ENCODE measurements at regions not wholly inside any gene's neighbourhood (a gene's known extent, or its start where the extent isn't known, plus 50 kb on each side); places are given as distances from the start of the nearest gene placed in this dataset.

- Mint-ChIP-seq H3K27me3 (no peaks in the 10 kb centered on the region), H3K27ac (no peak overlapping the region), H3K9me3 (no peaks in the 10 kb centered on the region), H3K4me3 (no peak overlapping the region), H3K4me1 (ENCODE audit: unreplicated experiment) (no peaks in the 10 kb centered on the region), H3K36me3 (no peaks in the 10 kb centered on the region)
- TF ChIP-seq CTCF (conservative IDR thresholded peaks at IDR 0.05), result no peak
- DNase-seq (ENCODE audit: extremely low spot score, unreplicated experiment), result no peak
These were observed 141.1 kb upstream of the AGR3 start for GRCh38 chr7:17022920-17023319.

- no peak for DNase-seq (ENCODE audit: extremely low spot score, unreplicated experiment)
- no peak overlapping the region for H3K4me3 Mint-ChIP-seq
- no peak overlapping the region for H3K27ac Mint-ChIP-seq
- no peaks in the 10 kb centered on the region for H3K9me3 Mint-ChIP-seq
- no peaks in the 10 kb centered on the region for H3K36me3 Mint-ChIP-seq
- H3K27me3 Mint-ChIP-seq, result no peaks in the 10 kb centered on the region
- no peaks in the 10 kb centered on the region for H3K4me1 Mint-ChIP-seq (ENCODE audit: unreplicated experiment)
- no peak for TF ChIP-seq CTCF (conservative IDR thresholded peaks at IDR 0.05)
These were observed 144.5 kb upstream of the AGR3 start for GRCh38 chr7:17026269-17026668.

GRCh38 chr7:17027143-17027788 is 145.5 kb upstream of the AGR3 start:
- Mint-ChIP-seq H3K27ac (no peak overlapping the region), H3K9me3 (no peaks in the 10 kb centered on the region), H3K4me1 (ENCODE audit: unreplicated experiment) (no peaks in the 10 kb centered on the region), H3K4me3 (no peak overlapping the region), H3K27me3 (peaks cover 4% of the 10 kb centered on the region), H3K36me3 (no peaks in the 10 kb centered on the region)
- no peak for DNase-seq (ENCODE audit: extremely low spot score, unreplicated experiment)
- TF ChIP-seq CTCF (conservative IDR thresholded peaks at IDR 0.05), result no peak

- Mint-ChIP-seq H3K9me3 (no peaks in the 10 kb centered on the region), H3K4me1 (ENCODE audit: unreplicated experiment) (no peaks in the 10 kb centered on the region), H3K27ac (no peak overlapping the region), H3K4me3 (no peak overlapping the region), H3K36me3 (no peaks in the 10 kb centered on the region), H3K27me3 (peaks cover 4% of the 10 kb centered on the region)
- no peak for TF ChIP-seq CTCF (conservative IDR thresholded peaks at IDR 0.05)
- no peak for DNase-seq (ENCODE audit: extremely low spot score, unreplicated experiment)
These were observed 146.0 kb upstream of the AGR3 start for GRCh38 chr7:17027789-17028152.

- no peaks in the 10 kb centered on the region for H3K36me3 Mint-ChIP-seq
- H3K27me3 Mint-ChIP-seq, result peaks cover 4% of the 10 kb centered on the region
- DNase-seq (ENCODE audit: extremely low spot score, unreplicated experiment), result no peak
- no peak overlapping the region for H3K4me3 Mint-ChIP-seq
- TF ChIP-seq CTCF (conservative IDR thresholded peaks at IDR 0.05), result no peak
- no peak overlapping the region for H3K27ac Mint-ChIP-seq
- H3K4me1 Mint-ChIP-seq (ENCODE audit: unreplicated experiment), result no peaks in the 10 kb centered on the region
- no peaks in the 10 kb centered on the region for H3K9me3 Mint-ChIP-seq
These were observed 147.4 kb upstream of the AGR3 start for GRCh38 chr7:17029150-17029549.

- TF ChIP-seq CTCF (conservative IDR thresholded peaks at IDR 0.05), result no peak
- Mint-ChIP-seq H3K4me3 (no peak overlapping the region), H3K9me3 (no peaks in the 10 kb centered on the region), H3K27me3 (peaks cover 4% of the 10 kb centered on the region), H3K4me1 (ENCODE audit: unreplicated experiment) (no peaks in the 10 kb centered on the region), H3K36me3 (no peaks in the 10 kb centered on the region), H3K27ac (no peak overlapping the region)
- no peak for DNase-seq (ENCODE audit: extremely low spot score, unreplicated experiment)
These were observed 148.8 kb upstream of the AGR3 start for GRCh38 chr7:17030559-17030958.
